WI38 (cell line): ENCODE measurements at regions not wholly inside any gene's neighbourhood (a gene's known extent, or its start where the extent isn't known, plus 50 kb on each side); places are given as distances from the start of the nearest gene placed in this dataset.
"Not testable (repeated sequence)": the region's sequence is repeated elsewhere in the genome, so short reads cannot be mapped to it uniquely, and the experiment has no call there.

Experiments
- H3K4me3 ChIP-seq: 2 replicates; pipeline ENCODE4 v1.5.1; 2011; ENCODE audit warnings: low read depth, mild to moderate bottlenecking, control low read depth, low read length
- TF ChIP-seq, protein P1 (sequence below): IDR thresholded peaks from 2 replicates; pipeline ENCODE4 v1.5.1; 2012; ENCODE audit warnings: low read depth, mild to moderate bottlenecking, control low read depth, low read length

DNA sequence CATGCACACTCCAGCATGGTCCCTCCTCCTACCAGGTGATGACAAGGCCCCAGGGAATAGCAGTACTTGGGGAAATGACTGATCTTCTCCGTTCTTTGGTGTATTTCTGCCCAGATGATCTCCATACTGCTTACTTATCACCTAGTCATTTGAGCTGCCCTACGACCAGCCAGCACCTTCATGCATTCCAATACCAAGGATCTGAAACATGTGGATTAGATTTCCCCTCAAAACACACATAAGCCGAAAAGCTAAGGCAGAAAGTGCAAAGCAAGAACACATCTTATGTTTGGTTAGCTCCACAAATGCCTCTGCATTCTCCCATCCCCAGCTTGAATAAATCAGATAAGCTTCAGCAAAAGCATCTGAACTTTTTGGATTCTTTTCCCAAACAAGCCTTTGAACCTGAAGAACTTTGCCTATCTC is 64.8 kb upstream of the BCL6 start:
- TF ChIP-seq, protein P1, sequence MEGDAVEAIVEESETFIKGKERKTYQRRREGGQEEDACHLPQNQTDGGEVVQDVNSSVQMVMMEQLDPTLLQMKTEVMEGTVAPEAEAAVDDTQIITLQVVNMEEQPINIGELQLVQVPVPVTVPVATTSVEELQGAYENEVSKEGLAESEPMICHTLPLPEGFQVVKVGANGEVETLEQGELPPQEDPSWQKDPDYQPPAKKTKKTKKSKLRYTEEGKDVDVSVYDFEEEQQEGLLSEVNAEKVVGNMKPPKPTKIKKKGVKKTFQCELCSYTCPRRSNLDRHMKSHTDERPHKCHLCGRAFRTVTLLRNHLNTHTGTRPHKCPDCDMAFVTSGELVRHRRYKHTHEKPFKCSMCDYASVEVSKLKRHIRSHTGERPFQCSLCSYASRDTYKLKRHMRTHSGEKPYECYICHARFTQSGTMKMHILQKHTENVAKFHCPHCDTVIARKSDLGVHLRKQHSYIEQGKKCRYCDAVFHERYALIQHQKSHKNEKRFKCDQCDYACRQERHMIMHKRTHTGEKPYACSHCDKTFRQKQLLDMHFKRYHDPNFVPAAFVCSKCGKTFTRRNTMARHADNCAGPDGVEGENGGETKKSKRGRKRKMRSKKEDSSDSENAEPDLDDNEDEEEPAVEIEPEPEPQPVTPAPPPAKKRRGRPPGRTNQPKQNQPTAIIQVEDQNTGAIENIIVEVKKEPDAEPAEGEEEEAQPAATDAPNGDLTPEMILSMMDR, result no peak
- H3K4me3 ChIP-seq, result no peak overlapping the region

DNA sequence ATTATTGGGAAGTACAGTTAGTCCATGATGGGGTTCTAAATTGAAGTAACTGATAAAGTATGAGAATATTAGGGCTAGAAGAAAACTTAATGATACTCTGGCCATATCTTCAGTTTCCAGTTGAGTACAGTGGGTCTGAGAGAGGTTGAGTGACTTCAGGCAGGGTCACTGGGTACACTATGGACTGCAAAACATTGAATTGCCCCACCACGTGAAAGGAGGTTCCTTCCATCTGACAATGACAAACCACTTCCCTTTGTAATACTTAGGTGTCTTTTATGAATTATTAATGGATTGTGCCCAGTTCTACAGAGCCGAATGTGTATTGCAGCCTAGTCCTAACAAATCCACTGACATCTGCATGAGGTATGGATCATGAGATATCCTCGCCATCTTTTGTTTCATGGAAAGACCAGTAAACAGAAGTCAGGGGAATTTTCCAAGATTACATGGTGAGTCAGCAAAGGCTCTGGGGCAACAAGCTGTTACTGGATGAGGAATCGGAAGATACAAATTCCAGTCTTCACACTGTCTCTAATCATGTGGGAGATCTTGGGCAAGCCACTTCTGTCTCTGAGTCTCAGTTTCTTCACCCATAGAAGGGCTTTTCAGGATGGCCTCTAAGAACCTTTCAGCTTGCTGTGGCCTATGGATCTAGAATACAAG is 66.5 kb upstream of the BCL6 start:
- no peak overlapping the region for H3K4me3 ChIP-seq
- TF ChIP-seq, protein P1, result no peak

DNA sequence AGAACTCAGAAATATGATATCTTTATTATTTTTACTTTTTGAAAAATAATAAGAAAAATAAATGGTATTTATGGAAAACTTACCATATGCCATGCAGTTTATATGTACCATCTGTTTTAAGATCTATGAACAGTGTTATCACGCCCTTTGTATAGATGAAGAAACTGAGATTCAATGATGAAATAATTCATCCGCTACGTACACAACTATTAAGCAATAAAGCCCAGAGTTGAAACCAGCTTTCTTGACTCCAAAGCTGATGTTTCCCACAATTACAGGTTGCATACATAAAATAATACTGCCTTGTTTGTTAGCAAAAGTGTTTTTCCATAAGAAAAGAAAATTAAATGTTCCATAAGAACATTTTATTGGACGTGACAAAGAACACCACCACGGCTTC is 67.2 kb upstream of the BCL6 start:
- TF ChIP-seq, protein P1, result no peak
- no peak overlapping the region for H3K4me3 ChIP-seq

DNA sequence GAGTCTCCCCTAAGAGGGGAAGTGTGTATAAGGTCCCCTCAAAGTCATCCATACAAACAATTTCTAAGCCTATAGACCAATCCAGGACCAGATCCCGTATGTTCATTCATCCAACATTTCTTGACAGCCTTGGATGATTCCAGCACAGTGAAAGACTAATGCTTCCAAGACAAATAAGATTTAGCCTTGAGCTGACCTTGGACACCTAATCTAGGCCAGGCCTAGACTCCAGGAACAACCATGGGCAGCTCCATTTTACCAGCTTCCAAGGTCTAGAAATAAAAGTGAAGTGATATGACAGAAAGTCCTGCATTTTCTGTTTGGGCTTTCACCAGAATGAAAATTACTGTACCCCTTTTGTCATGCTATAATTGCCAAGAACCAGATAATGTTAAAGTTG is 67.9 kb upstream of the BCL6 start:
- TF ChIP-seq, protein P1, result no peak
- H3K4me3 ChIP-seq, result no peak overlapping the region

DNA sequence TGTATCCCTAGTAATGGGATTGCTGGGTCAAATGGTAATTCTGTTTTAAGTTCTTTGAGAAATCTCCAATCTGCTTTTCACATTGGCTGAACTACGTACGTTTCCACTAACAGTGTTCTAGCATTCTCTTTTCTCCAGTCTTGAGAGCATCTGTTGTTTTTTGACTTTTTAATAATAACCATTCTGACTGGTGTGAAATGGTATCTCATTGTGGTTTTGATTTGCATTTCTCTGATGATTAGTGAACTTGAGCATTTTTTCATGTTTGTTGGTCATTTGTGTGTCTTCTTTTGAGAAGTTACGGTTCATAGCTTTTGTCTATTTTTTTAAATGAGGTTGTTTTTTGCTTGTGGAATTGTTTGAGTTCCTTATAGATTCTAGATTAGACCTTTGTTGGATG is 72.5 kb upstream of the BCL6 start:
- not testable (repeated sequence) for H3K4me3 ChIP-seq

DNA sequence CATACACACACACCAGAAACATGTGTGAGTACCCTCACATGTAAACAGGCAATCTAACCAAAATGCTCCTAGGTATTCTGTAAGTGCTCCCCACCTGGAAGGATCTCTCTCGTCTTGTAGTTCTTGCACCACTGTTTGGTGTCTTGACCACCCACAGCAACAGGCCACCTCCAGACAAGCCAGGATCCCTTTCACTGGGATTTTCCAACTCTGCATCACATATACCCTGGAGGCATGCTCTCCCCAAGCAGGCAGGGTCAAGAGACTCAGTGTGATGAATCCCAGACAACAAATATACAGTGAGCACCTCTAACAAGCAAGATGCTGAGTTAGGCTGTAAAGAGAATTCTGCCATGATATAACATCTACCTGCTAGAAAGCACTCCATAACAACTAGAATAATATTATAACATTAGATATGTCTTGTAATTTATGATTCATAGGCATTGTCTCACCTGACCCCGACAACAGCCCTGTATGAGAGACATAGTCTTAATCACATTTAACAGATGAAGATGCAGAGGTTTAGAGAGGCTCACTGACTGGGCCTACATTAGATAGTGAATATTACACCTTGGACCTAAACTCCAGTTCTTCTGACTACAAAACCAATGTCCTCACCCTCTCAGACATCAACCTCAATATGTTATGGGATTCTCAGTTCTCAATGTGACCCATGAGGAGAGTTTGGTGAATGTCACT is 76.5 kb upstream of the BCL6 start:
- no peak overlapping the region for H3K4me3 ChIP-seq
- TF ChIP-seq, protein P1, result no peak

DNA sequence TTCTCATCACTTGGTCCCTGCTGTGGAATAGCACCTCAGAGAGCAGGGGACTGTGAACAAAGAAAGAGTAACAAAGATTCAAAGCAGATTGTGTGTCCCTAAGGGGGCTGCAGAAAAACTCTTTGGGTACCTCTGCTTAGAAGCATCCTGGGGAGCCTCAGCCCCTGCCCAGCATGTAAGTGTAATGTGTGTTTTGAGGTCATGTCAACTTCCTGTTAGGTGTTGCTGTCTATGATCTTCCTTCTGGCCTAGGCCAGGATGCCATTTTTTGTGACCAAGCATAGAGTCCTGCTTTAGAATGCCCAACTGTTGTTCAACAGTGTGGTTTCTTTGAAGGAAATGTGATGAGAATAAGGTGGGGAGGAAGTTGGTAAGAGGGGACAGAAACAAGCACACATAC is 77.1 kb upstream of the BCL6 start:
- TF ChIP-seq, protein P1, result no peak
- no peak overlapping the region for H3K4me3 ChIP-seq

DNA sequence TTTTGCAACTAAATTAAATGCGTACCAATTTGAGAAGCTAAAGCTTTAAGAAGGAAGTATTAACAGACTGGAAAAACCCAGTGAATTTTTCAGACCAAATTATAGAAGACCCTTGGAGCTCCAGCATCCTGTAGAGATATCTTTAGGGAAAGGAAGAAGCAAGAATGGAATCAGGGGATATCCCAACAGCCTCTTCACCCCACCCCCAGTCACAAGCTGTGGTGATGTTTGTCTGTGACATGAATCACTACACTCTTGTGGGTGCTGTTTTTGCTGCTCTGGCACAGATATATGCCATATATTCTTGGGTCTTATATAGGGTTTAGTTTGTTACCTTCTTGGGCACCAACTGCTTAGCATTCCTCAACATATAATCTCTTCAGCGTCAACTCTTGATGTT is 78.5 kb upstream of the BCL6 start:
- H3K4me3 ChIP-seq, result no peak overlapping the region
- TF ChIP-seq, protein P1, result no peak
